ENCODE measurements at regions not wholly inside any gene's neighbourhood (a gene's known extent, or its start where the extent isn't known, plus 50 kb on each side); places are given as distances from the start of the nearest gene placed in this dataset.

DNA sequence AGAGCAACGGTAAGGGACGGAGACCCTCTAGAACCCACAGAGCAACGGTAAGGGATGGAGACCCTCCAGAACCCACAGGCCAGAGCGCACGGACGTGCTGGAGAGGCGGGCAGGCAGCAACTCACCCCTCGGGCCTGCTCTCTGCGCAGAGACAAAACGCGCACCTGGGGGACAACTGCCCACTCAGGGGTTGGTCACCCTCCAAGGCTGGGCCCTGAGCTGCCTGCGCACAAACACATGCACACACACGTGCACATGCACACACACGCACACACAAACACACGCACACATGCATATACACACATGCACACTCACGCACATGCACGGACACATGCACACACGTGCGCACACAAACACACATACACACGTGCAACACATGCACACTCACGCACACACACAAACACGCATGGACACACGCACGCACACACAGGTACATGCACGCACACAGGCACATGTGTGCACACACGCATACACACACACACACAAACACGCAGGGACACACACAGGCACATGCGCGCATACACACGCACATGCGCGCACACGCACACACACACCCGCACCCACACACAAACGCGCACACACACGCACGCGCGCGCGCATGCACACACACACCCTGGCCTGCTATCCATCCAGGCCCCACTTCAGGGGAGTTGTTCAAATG is 88.3 kb downstream of the NCOR2 start:
- TF ChIP-seq EZH2phosphoT487 (IDR thresholded peaks at IDR 0.05; ENCODE audit: insufficient read depth, low read depth): no peak
- no peak for TF ChIP-seq EZH2 (IDR thresholded peaks at IDR 0.05; ENCODE audit: insufficient read depth, poor library complexity, severe bottlenecking)

All from GM23248 (cell line).